ENCODE measurements at regions not wholly inside any gene's neighbourhood (a gene's known extent, or its start where the extent isn't known, plus 50 kb on each side); places are given as distances from the start of the nearest gene placed in this dataset.

GRCh38 chr14:49463146-49463545 is 123.0 kb downstream of the RPS29 start:
- TF ChIP-seq CTCF (conservative IDR thresholded peaks at IDR 0.05 in 1 of 2, IDR thresholded peaks at IDR 0.05 in 1 of 2; ENCODE audit: extremely low read depth in 1 of 2, insufficient read depth in 1 of 2, low read depth in 1 of 2, low read length in 2 of 2) (no peak), EZH2 (IDR thresholded peaks at IDR 0.05; ENCODE audit: borderline replicate concordance, low read length) (no peak)

Measured in mammary epithelial cell (primary cell).